ENCODE measurements at regions not wholly inside any gene's neighbourhood (a gene's known extent, or its start where the extent isn't known, plus 50 kb on each side); places are given as distances from the start of the nearest gene placed in this dataset.

GRCh38 chr1:163932901-163933300, 611.1 kb downstream of the NUF2 start:
- WGBS, 2 donors = 82 to 87% methylated on average over 3 of the region's 3 CpGs
- intact Hi-C loops (cut with DNase I; ENCODE audit: low total_unique reads) = no loop called here
- TF ChIP-seq, protein P1, sequence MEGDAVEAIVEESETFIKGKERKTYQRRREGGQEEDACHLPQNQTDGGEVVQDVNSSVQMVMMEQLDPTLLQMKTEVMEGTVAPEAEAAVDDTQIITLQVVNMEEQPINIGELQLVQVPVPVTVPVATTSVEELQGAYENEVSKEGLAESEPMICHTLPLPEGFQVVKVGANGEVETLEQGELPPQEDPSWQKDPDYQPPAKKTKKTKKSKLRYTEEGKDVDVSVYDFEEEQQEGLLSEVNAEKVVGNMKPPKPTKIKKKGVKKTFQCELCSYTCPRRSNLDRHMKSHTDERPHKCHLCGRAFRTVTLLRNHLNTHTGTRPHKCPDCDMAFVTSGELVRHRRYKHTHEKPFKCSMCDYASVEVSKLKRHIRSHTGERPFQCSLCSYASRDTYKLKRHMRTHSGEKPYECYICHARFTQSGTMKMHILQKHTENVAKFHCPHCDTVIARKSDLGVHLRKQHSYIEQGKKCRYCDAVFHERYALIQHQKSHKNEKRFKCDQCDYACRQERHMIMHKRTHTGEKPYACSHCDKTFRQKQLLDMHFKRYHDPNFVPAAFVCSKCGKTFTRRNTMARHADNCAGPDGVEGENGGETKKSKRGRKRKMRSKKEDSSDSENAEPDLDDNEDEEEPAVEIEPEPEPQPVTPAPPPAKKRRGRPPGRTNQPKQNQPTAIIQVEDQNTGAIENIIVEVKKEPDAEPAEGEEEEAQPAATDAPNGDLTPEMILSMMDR (IDR thresholded peaks at IDR 0.05) = no peak
- TF ChIP-seq POLR2A (IDR thresholded peaks at IDR 0.05) = no peak
- H3K4me3 ChIP-seq (ENCODE audit: low read depth, poor library complexity, severe bottlenecking) = no peak overlapping the region
- DNase-seq (ENCODE audit: low spot score in 2 of 2) = no peak

GRCh38 chr1:163933437-163933836, 611.7 kb downstream of the NUF2 start:
- no peak for DNase-seq (ENCODE audit: low spot score in 2 of 2)
- H3K4me3 ChIP-seq (ENCODE audit: low read depth, poor library complexity, severe bottlenecking) = no peak overlapping the region
- intact Hi-C loops (cut with DNase I; ENCODE audit: low total_unique reads) = no loop called here
- TF ChIP-seq, protein P1 (IDR thresholded peaks at IDR 0.05) = no peak
- TF ChIP-seq POLR2A (IDR thresholded peaks at IDR 0.05) = no peak
- 34 to 54% methylated on average over 3 of the region's 3 CpGs for WGBS, 2 donors

- intact Hi-C loops (cut with DNase I; ENCODE audit: low total_unique reads) = no loop called here
Observed at GRCh38 chr1:163935738-163936374, 614.1 kb downstream of the NUF2 start.

GRCh38 chr1:163959622-163960021, 599.4 kb upstream of the PBX1 start:
- WGBS, 2 donors = 85 to 97% methylated on average over 1 of the region's 1 CpG
- no peak for DNase-seq (ENCODE audit: low spot score in 2 of 2)
- TF ChIP-seq, protein P1 (IDR thresholded peaks at IDR 0.05) = no peak
- no peak for TF ChIP-seq POLR2A (IDR thresholded peaks at IDR 0.05)
- intact Hi-C loops (cut with DNase I; ENCODE audit: low total_unique reads) = no loop called here
- no peak overlapping the region for H3K4me3 ChIP-seq (ENCODE audit: low read depth, poor library complexity, severe bottlenecking)

More at GRCh38 chr1:163935738-163936374, 614.1 kb downstream of the NUF2 start:
- 72 to 74% methylated on average over 3 of the region's 3 CpGs for WGBS, 2 donors
- H3K4me3 ChIP-seq (ENCODE audit: low read depth, poor library complexity, severe bottlenecking) = no peak overlapping the region
- TF ChIP-seq, protein P1 (IDR thresholded peaks at IDR 0.05) = no peak
- no peak for TF ChIP-seq POLR2A (IDR thresholded peaks at IDR 0.05)
- no peak for DNase-seq (ENCODE audit: low spot score in 2 of 2)

DNA sequence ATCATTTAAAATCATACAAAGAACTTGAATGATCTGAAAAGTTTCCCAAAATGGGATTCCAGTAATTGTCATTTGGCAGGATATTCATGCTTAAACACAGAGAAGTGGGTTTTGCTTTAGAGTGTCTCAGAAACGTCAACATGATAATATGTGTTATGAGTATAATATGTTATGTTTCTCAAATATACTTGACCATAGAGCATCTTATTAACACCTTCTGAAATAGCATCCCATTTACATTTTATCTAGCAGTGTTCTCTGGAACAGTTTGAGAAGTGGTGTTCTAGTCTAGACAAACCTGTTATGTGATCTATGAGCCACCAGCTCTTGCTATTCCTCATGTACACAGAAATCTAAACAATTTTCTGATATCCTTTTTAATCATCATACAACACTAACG, 588.8 kb upstream of the PBX1 start:
- TF ChIP-seq POLR2A (IDR thresholded peaks at IDR 0.05) = no peak
- TF ChIP-seq, protein P1 (IDR thresholded peaks at IDR 0.05) = no peak
- intact Hi-C loops (cut with DNase I; ENCODE audit: low total_unique reads) = no loop called here
- no peak for DNase-seq (ENCODE audit: low spot score in 2 of 2)
- WGBS, 2 donors = 74 to 78% methylated on average over 2 of the region's 2 CpGs
- no peak overlapping the region for H3K4me3 ChIP-seq (ENCODE audit: low read depth, poor library complexity, severe bottlenecking)

- intact Hi-C loops (cut with DNase I; ENCODE audit: low total_unique reads) = no loop called here
- TF ChIP-seq, protein P1 (IDR thresholded peaks at IDR 0.05) = no peak
- TF ChIP-seq POLR2A (IDR thresholded peaks at IDR 0.05) = no peak
- no peak for DNase-seq (ENCODE audit: low spot score in 2 of 2)
- 61 to 75% methylated on average over 4 of the region's 4 CpGs for WGBS, 2 donors
- no peak overlapping the region for H3K4me3 ChIP-seq (ENCODE audit: low read depth, poor library complexity, severe bottlenecking)
Observed at GRCh38 chr1:163970699-163971098, 588.3 kb upstream of the PBX1 start.
